HS-27A (cell line): ENCODE measurements at regions not wholly inside any gene's neighbourhood (a gene's known extent, or its start where the extent isn't known, plus 50 kb on each side); places are given as distances from the start of the nearest gene placed in this dataset.
"Not testable (repeated sequence)": the region's sequence is repeated elsewhere in the genome, so short reads cannot be mapped to it uniquely, and the experiment has no call there.

Experiments used
- DNase-seq: peaks from one replicate; pipeline ENCODE4 v3.0.0-alpha.2; 2012; ENCODE audit warnings: low read depth, missing footprints

GRCh38 chr7:138220321-138220720 is 144.1 kb downstream of the AKR1D1 start:
- not testable (repeated sequence) for DNase-seq

DNA sequence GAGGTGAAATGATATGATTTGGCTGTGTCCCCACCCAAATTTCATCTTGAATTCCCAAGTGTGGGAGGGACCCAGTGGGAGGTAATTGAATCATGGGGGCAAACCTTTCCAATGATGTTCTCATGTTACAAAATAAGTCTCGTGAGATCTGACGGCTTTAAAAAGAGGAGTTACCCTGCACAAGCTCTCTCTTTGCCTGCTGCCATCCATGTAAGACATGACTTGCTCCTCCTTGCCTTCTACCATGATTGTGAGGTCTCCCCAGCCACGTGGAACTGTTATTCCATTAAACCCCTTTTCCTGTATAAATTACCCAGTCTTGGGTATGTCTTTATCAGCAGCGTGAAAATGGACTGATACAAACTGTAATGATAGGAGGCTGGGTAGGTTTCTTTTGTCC is 145.1 kb downstream of the AKR1D1 start:
- not testable (repeated sequence) for DNase-seq

- DNase-seq: no peak
These were observed 147.2 kb downstream of the AKR1D1 start for GRCh38 chr7:138223402-138223879.

DNA sequence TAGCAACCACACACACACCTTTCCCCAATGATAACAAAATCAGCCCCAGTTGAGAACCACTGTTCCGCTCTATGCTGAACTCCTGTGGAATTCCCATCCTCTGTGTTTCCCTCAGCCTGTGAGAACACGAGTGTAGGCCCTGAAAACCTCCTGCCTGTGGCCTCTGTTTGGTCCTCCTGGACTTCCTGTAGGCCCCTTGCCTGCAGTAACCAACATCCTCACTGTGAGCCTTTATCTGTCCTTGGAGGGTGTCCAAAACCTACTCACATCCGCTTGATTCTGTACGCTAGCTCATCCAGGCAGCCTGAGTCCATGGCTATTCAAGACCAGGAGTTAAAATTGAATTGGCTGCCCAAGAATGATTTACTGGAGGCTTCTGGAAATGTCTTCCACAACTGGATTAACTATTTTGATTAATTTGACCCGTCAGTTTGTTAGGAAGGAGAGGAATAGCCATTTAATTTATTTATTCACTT is 149.8 kb downstream of the AKR1D1 start:
- no peak for DNase-seq

DNA sequence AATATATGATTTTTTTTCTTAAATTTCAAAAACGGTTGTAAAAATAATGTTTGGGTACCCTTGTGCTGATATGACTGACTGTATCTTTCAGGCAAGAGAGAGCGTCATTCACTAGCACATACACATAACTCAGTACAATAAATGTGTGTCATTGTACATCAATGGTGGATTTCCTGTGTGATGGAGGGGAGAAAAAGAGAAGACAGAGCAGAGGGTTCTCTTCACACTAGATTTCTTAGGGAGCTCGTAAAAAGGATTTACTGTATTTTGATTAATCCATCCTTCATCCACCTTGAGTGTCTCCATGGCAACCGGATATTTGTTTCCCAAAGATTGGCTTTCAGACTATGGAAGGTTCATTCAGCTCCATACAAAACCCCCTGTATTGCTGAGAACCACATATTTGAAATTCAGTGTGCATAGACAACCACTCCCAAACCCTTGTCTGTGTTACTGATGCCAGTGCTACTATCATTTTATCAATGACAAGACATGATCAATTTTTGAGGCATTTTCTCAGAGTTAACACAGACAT is 150.6 kb downstream of the AKR1D1 start:
- no peak for DNase-seq

DNA sequence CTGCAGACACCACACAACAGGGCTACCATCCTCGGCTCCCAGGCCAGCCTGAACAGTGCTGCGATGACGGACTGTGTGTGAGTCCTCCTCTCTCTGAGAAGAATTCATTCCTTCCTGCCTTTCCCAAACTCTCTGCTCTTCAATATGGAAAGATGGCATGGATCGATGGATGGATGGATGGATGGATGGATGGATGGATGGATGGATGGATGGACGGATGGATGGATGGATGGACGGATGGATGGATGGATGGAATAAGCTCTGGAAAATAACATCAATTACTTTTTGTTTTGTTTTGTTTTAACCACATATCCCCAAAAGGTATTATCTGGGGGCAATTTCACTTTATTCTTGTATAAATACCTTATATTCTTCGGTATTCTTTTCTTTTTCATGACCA is 151.9 kb downstream of the AKR1D1 start:
- no peak for DNase-seq

DNA sequence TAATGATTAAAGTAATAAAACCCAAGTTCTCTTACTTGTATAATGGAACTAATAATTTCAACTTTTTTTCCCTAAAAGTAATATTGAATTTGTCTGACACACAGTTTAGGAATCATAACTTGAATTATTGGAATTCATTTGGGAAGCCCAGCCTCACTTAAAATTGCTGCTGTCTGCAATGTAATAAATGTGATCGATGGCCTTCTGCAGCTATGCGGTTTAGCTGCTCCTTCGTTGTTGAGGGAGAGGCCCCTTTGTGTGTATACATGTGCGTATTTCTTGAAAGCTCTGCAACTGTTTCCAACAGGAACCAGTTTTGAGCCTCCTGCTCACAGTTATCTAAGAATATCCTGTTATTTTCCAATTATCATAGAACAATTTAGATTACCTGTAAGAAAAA is 152.5 kb downstream of the AKR1D1 start:
- no peak for DNase-seq

GRCh38 chr7:138233189-138233588 is 156.9 kb downstream of the AKR1D1 start:
- DNase-seq: no peak

- no peak for DNase-seq
These were observed 158.9 kb downstream of the AKR1D1 start for GRCh38 chr7:138235207-138235606.

- no peak for DNase-seq
These were observed 161.7 kb downstream of the AKR1D1 start for GRCh38 chr7:138237995-138238394.

- no peak for DNase-seq
These were observed 162.7 kb downstream of the AKR1D1 start for GRCh38 chr7:138238734-138239659.

GRCh38 chr7:138243430-138243829 is 167.2 kb downstream of the AKR1D1 start:
- no peak for DNase-seq

- DNase-seq: no peak
These were observed 167.6 kb downstream of the AKR1D1 start for GRCh38 chr7:138243836-138244235.

GRCh38 chr7:138244606-138245005 is 168.3 kb downstream of the AKR1D1 start:
- DNase-seq: no peak

- DNase-seq: no peak
These were observed 169.0 kb downstream of the AKR1D1 start for GRCh38 chr7:138245216-138245615.

- no peak for DNase-seq
These were observed 169.4 kb downstream of the AKR1D1 start for GRCh38 chr7:138245682-138246081.

- DNase-seq: no peak
These were observed 170.2 kb downstream of the AKR1D1 start for GRCh38 chr7:138246428-138246827.

DNA sequence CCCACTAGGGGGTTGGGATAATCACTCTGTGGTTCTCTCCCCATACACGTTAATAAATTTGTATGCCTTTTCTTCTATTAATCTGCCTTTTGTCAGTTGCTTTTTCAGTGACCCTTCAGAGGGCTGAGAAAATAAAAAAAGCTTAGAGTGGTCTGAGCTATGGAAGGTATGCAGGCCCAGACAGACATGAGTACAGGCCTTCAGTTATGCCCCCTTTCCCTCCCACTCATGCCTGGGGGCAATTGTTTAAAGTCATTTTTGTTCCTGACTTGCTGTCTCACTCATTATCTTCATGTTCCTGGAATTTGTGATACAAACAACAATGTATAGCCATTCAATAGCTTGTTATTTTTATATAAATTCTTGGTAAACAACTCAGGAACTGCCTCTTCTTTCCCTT is 170.8 kb downstream of the AKR1D1 start:
- no peak for DNase-seq

GRCh38 chr7:138247568-138248333 is 171.5 kb downstream of the AKR1D1 start:
- no peak for DNase-seq

- no peak for DNase-seq
These were observed 172.3 kb downstream of the AKR1D1 start for GRCh38 chr7:138248609-138249008.

DNA sequence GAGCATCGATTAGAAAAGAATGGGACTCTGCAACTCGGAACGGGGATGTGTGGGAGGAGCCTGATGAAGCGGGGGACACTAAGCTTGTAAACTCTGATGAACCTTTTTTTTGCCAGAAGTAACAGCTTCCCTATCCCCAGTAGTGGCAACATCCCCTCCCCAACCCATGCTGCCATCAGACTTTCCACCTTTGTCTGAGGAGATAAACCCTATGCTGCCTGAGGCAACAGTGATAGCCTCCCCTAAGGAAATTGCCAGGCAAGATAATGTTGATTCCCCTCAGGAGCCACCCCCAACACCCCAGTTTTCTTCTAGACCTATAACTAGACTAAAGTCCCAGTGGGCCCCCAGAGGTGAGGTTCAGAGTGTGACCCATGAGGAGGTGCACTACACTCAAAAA is 173.7 kb downstream of the AKR1D1 start:
- DNase-seq: no peak

DNA sequence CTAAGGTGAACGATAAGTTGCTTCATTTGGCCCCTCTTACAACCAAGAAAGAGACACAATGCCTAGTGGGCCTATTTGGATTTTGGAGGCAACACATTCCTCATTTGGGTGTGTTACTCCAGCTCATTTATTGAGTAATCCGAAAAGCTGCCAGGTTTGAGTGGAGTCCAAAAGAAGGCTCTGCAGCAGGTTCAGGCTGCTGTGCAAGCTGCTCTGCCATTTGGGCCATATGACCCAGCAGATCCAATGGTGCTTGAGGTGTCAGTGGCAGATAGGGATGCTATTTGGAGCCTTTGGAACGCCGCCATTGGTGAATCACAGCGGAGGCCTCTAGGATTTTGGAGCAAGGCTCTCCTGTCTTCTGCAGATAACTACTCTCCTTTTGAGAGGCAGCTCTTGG is 176.4 kb downstream of the AKR1D1 start:
- not testable (repeated sequence) for DNase-seq

DNA sequence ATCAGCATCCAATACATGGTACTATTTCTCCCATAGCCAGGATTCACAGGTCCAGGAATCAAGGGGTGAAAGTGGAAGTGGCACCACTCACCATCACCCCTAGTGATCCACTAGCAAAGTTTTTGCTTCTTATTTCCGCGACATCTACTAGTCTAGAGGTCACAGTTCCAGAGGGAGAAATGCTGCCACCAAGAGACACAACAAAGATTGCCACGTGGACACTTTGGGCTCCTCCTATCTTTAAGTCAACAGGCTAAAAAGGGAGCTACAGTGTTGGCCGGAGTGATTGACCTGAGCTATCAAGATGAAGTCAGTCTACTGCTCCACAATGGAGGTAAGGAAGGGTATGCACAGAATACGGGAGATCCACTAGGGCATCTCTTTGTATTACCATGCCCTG is 178.2 kb downstream of the AKR1D1 start:
- no peak for DNase-seq
